Stimulated activated naive CD8-positive, alpha-beta T cell treated with anti-CD3 and anti-CD28 coated beads, Interleukin-15, amount 100 ng/mL, for 72 hours (primary cell): ENCODE measurements at regions not wholly inside any gene's neighbourhood (a gene's known extent, or its start where the extent isn't known, plus 50 kb on each side); places are given as distances from the start of the nearest gene placed in this dataset.
"Not testable (repeated sequence)": the region's sequence is repeated elsewhere in the genome, so short reads cannot be mapped to it uniquely, and the experiment has no call there.

ENCODE experiments used
- ATAC-seq: fragments of 150-1000 bp; cut with Tn5 transposase; 2 replicates; pipeline ENCODE4 v1.10.0; 2021; ENCODE audit warnings: mild to moderate bottlenecking, moderate library complexity
- DNase-seq, 2 donors: peaks; one replicate each; pipeline ENCODE4 v3.0.0; 2021 to 2022
- H3K27ac Mint-ChIP-seq, 2 donors: one replicate each; pipeline ENCODE4 v1.8.0; 2022; ENCODE audit warnings: mild to moderate bottlenecking in 2 of 2, mixed read lengths in 2 of 2, moderate library complexity in 2 of 2
- H3K27me3 Mint-ChIP-seq: one replicate; pipeline ENCODE4 v1.8.0; 2022; ENCODE audit warnings: mixed read lengths
- H3K4me1 Mint-ChIP-seq: one replicate; pipeline ENCODE4 v1.8.0; 2022; ENCODE audit warnings: mild to moderate bottlenecking, mixed read lengths
- H3K4me3 Mint-ChIP-seq, 2 donors: one replicate each; pipeline ENCODE4 v1.8.0; 2022; ENCODE audit warnings: mild to moderate bottlenecking in 2 of 2, mixed read lengths in 2 of 2, moderate library complexity in 1 of 2
- H3K9me3 Mint-ChIP-seq, 2 donors: one replicate each; pipeline ENCODE4 v1.8.0; 2022; ENCODE audit warnings: mixed read lengths in 2 of 2

DNA sequence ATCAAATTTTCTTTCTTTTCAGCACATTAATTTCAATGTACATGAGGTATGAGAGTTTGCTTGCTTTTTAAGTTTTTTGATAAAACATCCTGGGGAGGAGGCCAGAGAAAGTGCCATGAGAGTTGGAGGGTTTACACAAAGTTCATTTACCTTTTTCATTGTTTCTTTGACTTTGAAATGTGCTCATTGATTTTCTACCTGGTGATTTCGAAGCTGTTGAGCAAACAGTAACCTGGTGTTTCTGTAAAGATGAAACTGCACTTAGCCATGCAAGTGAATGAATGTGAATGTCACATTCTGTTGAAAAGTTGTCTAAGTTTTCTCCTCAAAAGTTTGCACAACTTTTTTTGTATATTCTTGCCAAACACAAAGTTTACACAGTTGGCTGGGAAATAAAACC is 797.0 kb downstream of the METTL4 start:
- Mint-ChIP-seq H3K27ac (no peak overlapping the region), H3K4me1 (no peaks in the 10 kb centered on the region), H3K4me3 (no peak overlapping the region), H3K9me3 (no peaks in the 10 kb centered on the region), H3K27me3 (no peaks in the 10 kb centered on the region)
- ATAC-seq: no peak
- no peak for DNase-seq

- no peaks in the 10 kb centered on the region for H3K27me3 Mint-ChIP-seq
- H3K27ac Mint-ChIP-seq: no peak overlapping the region
- ATAC-seq: no peak
- no peaks in the 10 kb centered on the region for H3K4me1 Mint-ChIP-seq
- H3K9me3 Mint-ChIP-seq: no peaks in the 10 kb centered on the region
- no peak overlapping the region for H3K4me3 Mint-ChIP-seq
- DNase-seq: no peak
These were observed 793.5 kb downstream of the METTL4 start for GRCh38 chr18:1777843-1778242.

DNA sequence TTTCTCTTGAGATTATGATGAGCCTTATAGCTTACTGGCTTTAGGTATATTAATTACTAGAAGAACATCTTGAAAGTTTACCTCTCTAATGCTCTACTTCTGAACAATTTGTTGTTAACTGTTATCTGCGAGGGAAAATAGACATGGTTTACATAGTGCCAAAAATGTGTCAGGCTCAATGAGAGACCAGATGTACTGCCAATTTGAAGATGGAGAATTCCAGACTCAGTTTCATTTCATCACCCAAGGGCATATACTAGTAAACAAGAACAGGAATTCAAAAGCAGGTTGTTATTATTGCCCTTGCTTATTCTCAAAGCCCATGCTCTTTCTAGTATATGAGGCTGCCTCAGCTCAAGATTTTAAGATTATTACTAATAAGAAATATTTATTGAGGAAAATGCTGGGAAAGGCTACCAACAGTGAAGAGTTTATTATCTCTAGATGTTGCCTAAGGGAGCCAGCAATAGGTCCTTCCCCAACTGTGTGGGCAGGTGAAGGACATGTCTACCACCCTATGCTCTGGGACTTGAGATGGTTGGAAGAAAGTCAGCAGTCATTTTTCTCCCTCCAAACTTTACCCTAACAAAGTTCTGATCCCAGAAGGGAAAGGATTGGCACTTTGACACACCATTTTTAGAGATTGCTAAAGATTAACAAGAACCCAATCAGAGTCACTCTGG is 792.7 kb downstream of the METTL4 start:
- no peak overlapping the region for H3K4me3 Mint-ChIP-seq
- DNase-seq (no peak), ATAC-seq (no peak)
- H3K27me3 Mint-ChIP-seq: no peaks in the 10 kb centered on the region
- H3K9me3 Mint-ChIP-seq: no peaks in the 10 kb centered on the region
- H3K4me1 Mint-ChIP-seq: no peaks in the 10 kb centered on the region
- H3K27ac Mint-ChIP-seq: no peak overlapping the region

- Mint-ChIP-seq H3K4me3 (no peak overlapping the region), H3K9me3 (no peaks in the 10 kb centered on the region), H3K4me1 (no peaks in the 10 kb centered on the region), H3K27me3 (no peaks in the 10 kb centered on the region), H3K27ac (no peak overlapping the region)
- DNase-seq (no peak), ATAC-seq (no peak)
These were observed 791.7 kb downstream of the METTL4 start for GRCh38 chr18:1779587-1779986.

- ATAC-seq (no peak), DNase-seq (no peak)
- Mint-ChIP-seq H3K4me3 (no peak overlapping the region), H3K27ac (no peak overlapping the region), H3K9me3 (peaks cover 0 to 11% of the 10 kb centered on the region in 2 donors), H3K4me1 (no peaks in the 10 kb centered on the region), H3K27me3 (no peaks in the 10 kb centered on the region)
These were observed 787.2 kb downstream of the METTL4 start for GRCh38 chr18:1784113-1784512.

GRCh38 chr18:1785980-1786379 is 785.3 kb downstream of the METTL4 start:
- peaks cover 0 to 11% of the 10 kb centered on the region in 2 donors for H3K9me3 Mint-ChIP-seq
- H3K27me3 Mint-ChIP-seq, DNase-seq, ATAC-seq, H3K4me3 Mint-ChIP-seq, H3K27ac Mint-ChIP-seq, H3K4me1 Mint-ChIP-seq: not testable (repeated sequence)

DNA sequence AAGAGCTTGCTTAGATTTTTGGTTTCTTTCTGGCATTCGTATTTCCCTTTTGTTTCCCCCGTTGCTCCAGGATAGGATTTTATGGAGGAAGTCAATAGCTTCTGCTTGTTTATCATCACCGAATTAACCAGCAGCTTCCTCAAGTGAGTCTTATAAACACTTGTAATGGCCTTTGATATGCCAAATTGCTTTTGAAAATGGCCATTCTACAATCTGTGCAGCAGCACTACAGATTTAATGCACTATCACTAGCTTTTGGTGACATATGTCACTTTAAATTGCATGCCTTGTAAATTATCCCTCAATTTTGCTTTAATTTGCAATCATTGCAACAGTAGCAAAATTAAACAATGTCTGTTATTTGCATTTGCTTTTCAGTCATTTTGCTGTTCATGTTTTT is 774.7 kb downstream of the METTL4 start:
- no peaks in the 10 kb centered on the region for H3K4me1 Mint-ChIP-seq
- no peak for DNase-seq
- no peak overlapping the region for H3K4me3 Mint-ChIP-seq
- no peaks in the 10 kb centered on the region for H3K27me3 Mint-ChIP-seq
- H3K9me3 Mint-ChIP-seq: no peaks in the 10 kb centered on the region
- no peak for ATAC-seq
- no peak overlapping the region for H3K27ac Mint-ChIP-seq

GRCh38 chr18:1797235-1797634 is 774.1 kb downstream of the METTL4 start:
- no peak for DNase-seq
- no peaks in the 10 kb centered on the region for H3K9me3 Mint-ChIP-seq
- no peak overlapping the region for H3K27ac Mint-ChIP-seq
- H3K4me1 Mint-ChIP-seq: no peaks in the 10 kb centered on the region
- no peak overlapping the region for H3K4me3 Mint-ChIP-seq
- no peaks in the 10 kb centered on the region for H3K27me3 Mint-ChIP-seq
- ATAC-seq: no peak

DNA sequence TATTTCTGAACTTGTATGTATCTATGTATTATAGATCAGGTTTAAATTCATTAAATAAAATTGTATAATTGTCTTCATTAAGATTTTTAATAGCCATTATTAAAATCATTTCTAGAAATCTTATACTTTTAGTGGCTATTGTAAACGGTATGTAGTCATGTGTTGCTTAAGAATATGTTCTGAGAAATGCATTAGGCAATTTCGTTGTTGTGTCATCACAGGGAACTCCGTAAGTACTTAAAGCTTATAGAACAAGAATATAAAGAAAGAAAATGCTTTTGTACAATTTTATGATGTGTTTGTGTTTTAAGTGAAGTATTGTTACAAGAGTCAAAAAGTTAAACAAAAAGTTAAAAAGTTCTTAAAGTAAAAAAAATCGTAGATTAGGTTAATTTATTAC is 765.8 kb downstream of the METTL4 start:
- Mint-ChIP-seq H3K9me3 (no peaks in the 10 kb centered on the region), H3K27me3 (no peaks in the 10 kb centered on the region), H3K4me1 (no peaks in the 10 kb centered on the region), H3K27ac (no peak overlapping the region), H3K4me3 (no peak overlapping the region)
- no peak for ATAC-seq
- no peak for DNase-seq

DNA sequence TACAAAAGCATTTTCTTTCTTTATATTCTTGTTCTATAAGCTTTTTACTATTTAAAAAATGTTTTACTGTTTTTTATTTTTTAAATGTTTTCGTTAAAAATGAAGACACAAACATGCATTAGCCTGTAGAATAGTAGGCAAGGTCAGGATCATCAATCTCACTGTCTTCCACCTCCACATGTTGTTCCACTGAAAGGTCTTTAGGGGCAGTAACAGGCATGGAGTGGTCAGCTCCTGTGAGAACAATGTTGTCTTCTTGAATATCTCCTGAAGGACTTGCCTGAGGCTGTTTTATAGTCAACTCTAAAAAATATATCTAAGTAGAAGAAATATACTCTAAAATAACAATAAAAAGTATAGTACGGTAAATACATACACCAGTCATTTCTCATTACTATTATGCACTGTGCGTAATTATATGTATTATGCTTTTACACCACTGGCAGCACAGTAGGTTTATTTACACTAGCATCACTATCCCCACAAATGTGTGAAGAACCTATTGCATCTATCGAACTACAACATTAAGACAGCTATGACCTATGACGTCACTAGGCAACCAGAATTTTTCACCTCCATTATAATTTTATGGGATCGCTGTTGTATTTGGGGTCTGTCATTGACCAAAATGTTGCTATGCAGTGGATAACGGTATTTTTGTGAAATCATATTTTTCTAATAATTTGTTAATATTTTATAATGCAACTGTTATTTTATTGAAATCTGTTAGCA is 764.3 kb downstream of the METTL4 start:
- Mint-ChIP-seq H3K27me3 (no peaks in the 10 kb centered on the region), H3K27ac (no peak overlapping the region), H3K9me3 (peaks cover 0 to 6% of the 10 kb centered on the region in 2 donors), H3K4me1 (no peaks in the 10 kb centered on the region), H3K4me3 (no peak overlapping the region)
- ATAC-seq (no peak), DNase-seq (no peak)

GRCh38 chr18:1811282-1811681 is 760.0 kb downstream of the METTL4 start:
- no peaks in the 10 kb centered on the region for H3K4me1 Mint-ChIP-seq
- DNase-seq (no peak), ATAC-seq (no peak)
- H3K9me3 Mint-ChIP-seq: peaks cover 0 to 6% of the 10 kb centered on the region in 2 donors
- H3K27ac Mint-ChIP-seq: no peak overlapping the region
- H3K4me3 Mint-ChIP-seq: no peak overlapping the region
- no peaks in the 10 kb centered on the region for H3K27me3 Mint-ChIP-seq

DNA sequence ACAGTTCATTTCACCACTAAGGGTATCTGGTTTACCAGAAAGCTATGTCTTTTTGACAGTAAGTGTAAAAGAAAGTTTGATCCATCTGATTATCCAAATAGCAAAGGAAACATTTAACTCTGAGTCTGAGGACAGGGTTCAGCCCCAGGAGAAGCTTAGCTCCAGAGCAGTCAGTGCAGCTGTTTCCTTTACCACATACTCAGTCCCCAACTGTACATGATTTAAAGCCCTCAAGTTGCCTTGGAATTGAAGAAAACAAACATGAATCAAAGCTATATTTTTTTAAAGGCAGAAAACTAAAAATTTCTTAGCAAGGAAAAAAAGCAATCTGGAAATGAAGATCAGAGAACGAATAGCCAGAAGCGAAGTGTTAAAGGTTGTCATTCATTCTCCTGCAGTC is 746.0 kb downstream of the METTL4 start:
- Mint-ChIP-seq H3K4me1 (no peaks in the 10 kb centered on the region), H3K4me3 (no peak overlapping the region)
- no peak for ATAC-seq

GRCh38 chr18:1840878-1841277 is 730.4 kb downstream of the METTL4 start:
- peaks cover 0 to 5% of the 10 kb centered on the region in 2 donors for H3K9me3 Mint-ChIP-seq
- no peak overlapping the region for H3K4me3 Mint-ChIP-seq
- no peaks in the 10 kb centered on the region for H3K27me3 Mint-ChIP-seq
- H3K27ac Mint-ChIP-seq: no peak overlapping the region
- H3K4me1 Mint-ChIP-seq: no peaks in the 10 kb centered on the region
- ATAC-seq (no peak), DNase-seq (no peak)

More for the DNA sequence above, 746.0 kb downstream of the METTL4 start:
- DNase-seq: no peak
- Mint-ChIP-seq H3K27me3 (no peaks in the 10 kb centered on the region), H3K9me3 (no peaks in the 10 kb centered on the region), H3K27ac (peak overlapping the region in 1 of 2 donors; percentile 67)

- Mint-ChIP-seq H3K27ac (no peak overlapping the region), H3K9me3 (no peaks in the 10 kb centered on the region), H3K4me3 (no peak overlapping the region), H3K4me1 (no peaks in the 10 kb centered on the region), H3K27me3 (no peaks in the 10 kb centered on the region)
- ATAC-seq (no peak), DNase-seq (no peak)
These were observed 724.7 kb downstream of the METTL4 start for GRCh38 chr18:1846640-1847039.

DNA sequence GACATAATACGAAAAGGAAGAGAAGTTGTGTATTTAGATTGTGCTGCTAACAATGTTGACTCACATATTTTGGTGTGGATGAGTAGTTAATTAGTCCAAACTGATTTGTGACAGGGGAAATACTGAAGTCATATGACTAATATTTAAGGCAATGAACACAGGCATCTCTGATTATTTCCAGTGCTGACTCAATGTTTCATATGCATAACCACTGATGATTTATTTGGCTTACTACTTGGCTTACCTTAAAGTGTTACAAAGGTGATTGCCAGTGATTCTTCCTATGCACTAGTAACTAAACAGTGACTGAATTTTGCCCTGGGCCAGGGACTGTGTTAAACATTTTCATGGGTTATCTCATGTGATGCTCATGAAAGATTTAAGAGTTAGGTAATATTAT is 722.6 kb downstream of the METTL4 start:
- ATAC-seq (no peak), DNase-seq (no peak)
- Mint-ChIP-seq H3K4me1 (no peaks in the 10 kb centered on the region), H3K4me3 (no peak overlapping the region), H3K9me3 (no peaks in the 10 kb centered on the region), H3K27ac (no peak overlapping the region), H3K27me3 (no peaks in the 10 kb centered on the region)

DNA sequence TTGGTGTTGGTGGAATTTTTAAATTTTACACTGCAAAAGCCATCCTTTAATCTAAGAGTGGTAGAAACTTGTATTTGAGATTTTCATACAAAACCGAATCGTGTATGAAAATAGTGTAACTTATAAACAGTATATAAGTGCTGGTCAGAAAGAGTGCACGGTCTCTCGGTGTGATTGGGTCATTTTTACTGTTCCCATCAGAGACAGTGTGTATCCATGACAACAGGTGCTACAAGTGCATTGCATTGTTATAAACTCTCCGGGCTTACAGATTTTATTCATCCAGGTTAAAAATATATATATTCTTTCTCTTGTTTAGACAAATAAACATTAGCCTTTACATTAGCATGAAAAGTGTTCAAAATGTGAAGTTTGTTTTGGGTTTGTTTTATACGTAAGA is 721.9 kb downstream of the METTL4 start:
- no peak for ATAC-seq
- no peak for DNase-seq
- Mint-ChIP-seq H3K27me3 (no peaks in the 10 kb centered on the region), H3K27ac (no peak overlapping the region), H3K9me3 (no peaks in the 10 kb centered on the region), H3K4me3 (no peak overlapping the region), H3K4me1 (no peaks in the 10 kb centered on the region)

- H3K27ac Mint-ChIP-seq, ATAC-seq, H3K4me3 Mint-ChIP-seq, DNase-seq, H3K27me3 Mint-ChIP-seq, H3K4me1 Mint-ChIP-seq: not testable (repeated sequence)
- peaks cover 4 to 14% of the 10 kb centered on the region in 2 donors for H3K9me3 Mint-ChIP-seq
These were observed 714.0 kb downstream of the METTL4 start for GRCh38 chr18:1857281-1857680.
